GM23248 (cell line): ENCODE measurements at regions not wholly inside any gene's neighbourhood (a gene's known extent, or its start where the extent isn't known, plus 50 kb on each side); places are given as distances from the start of the nearest gene placed in this dataset.

Source experiments
- DNase-seq: peaks from one replicate; pipeline ENCODE4 v3.0.0-alpha.2; 2015
- H2AFZ ChIP-seq: fragments of 200-600 bp; sonication (generic); 2 replicates; pipeline ENCODE4 v1.6.1; 2016; ENCODE audit warnings: antibody characterized with exemption
- H3F3A ChIP-seq: fragments of 200-600 bp; sonication (generic); 2 replicates; pipeline ENCODE4 v1.6.1; 2016; ENCODE audit warnings: mild to moderate bottlenecking, antibody characterized with exemption, mixed run types; ENCODE audit not compliant: insufficient read depth
- H3K27ac ChIP-seq: fragments of 200-600 bp; sonication (generic); 2 replicates; pipeline ENCODE4 v1.5.1; 2016; ENCODE audit warnings: mild to moderate bottlenecking
- H3K27me3 ChIP-seq: fragments of 200-600 bp; sonication (generic); replicated peaks from 2 replicates; pipeline ENCODE4 v1.6.1; 2016; ENCODE audit warnings: mild to moderate bottlenecking; ENCODE audit not compliant: insufficient read depth
- H3K36me3 ChIP-seq: fragments of 200-600 bp; sonication (generic); 2 replicates; pipeline ENCODE4 v1.6.1; 2016; ENCODE audit warnings: low read depth, mild to moderate bottlenecking
- H3K4me1 ChIP-seq: fragments of 200-600 bp; sonication (generic); 2 replicates; pipeline ENCODE4 v1.6.1; 2016; ENCODE audit warnings: mild to moderate bottlenecking; ENCODE audit not compliant: insufficient read depth
- H3K4me2 ChIP-seq: fragments of 200-600 bp; sonication (generic); one replicate; pipeline ENCODE4 v1.6.1; 2016; ENCODE audit warnings: mild to moderate bottlenecking; ENCODE audit not compliant: unreplicated experiment
- H3K4me3 ChIP-seq: fragments of 200-600 bp; sonication (generic); 2 replicates; pipeline ENCODE4 v1.5.1; 2016; ENCODE audit warnings: mild to moderate bottlenecking
- H3K79me2 ChIP-seq: fragments of 200-600 bp; sonication (generic); 2 replicates; pipeline ENCODE4 v1.6.1; 2016; ENCODE audit warnings: mild to moderate bottlenecking; ENCODE audit not compliant: insufficient read depth
- H3K9ac ChIP-seq: fragments of 200-600 bp; sonication (generic); 2 replicates; pipeline ENCODE4 v1.6.1; 2016; ENCODE audit warnings: mild to moderate bottlenecking
- H3K9me2 ChIP-seq: fragments of 200-600 bp; sonication (generic); 2 replicates; pipeline ENCODE4 v1.6.1; 2016; ENCODE audit warnings: mixed run types, mild to moderate bottlenecking, moderate library complexity; ENCODE audit not compliant: insufficient read depth
- H3K9me3 ChIP-seq: fragments of 200-600 bp; sonication (generic); one replicate; pipeline ENCODE4 v1.6.1; 2017; ENCODE audit warnings: low read depth
- H4K20me1 ChIP-seq: fragments of 200-600 bp; sonication (generic); 2 replicates; pipeline ENCODE4 v1.6.0; 2016; ENCODE audit not compliant: insufficient read depth
- EZH2 ChIP-seq: fragments of 200-600 bp; sonication (generic); IDR thresholded peaks from 2 replicates; pipeline ENCODE4 v1.6.1; 2018; ENCODE audit warnings: antibody characterized with exemption, mild to moderate bottlenecking; ENCODE audit not compliant: insufficient read depth, poor library complexity, severe bottlenecking
- EZH2phosphoT487 ChIP-seq: fragments of 200-600 bp; sonication (generic); IDR thresholded peaks from 2 replicates; pipeline ENCODE4 v1.6.1; 2018; ENCODE audit warnings: antibody characterized with exemption, moderate library complexity, mild to moderate bottlenecking, low read depth; ENCODE audit not compliant: insufficient read depth
- WGBS, 2 experiments: methylation state at CpG; one replicate each; pipeline ENCODE4 v1.1.6; 2015 to 2017; ENCODE audit warnings: low lambda C conversion rate in 2 of 2, low coverage in 1 of 2; ENCODE audit errors: missing lambda C conversion rate in 2 of 2; 5-methylcytosine and 5-hydroxymethylcytosine counted together
- in situ Hi-C: fragments of 300-500 bp; cut with MboI; formaldehyde crosslinking; loops from 2 replicates; pipeline ENCODE4 v1.15.0; 2020

GRCh38 chr16:66170989-66171388 is 195.5 kb upstream of the CDH5 start:
- Histone ChIP-seq H3K9ac (no peak overlapping the region), H3K4me2 (no peak overlapping the region), H3K9me2 (no peaks in the 10 kb centered on the region), H4K20me1 (no peaks in the 10 kb centered on the region), H3K36me3 (no peaks in the 10 kb centered on the region), H3K9me3 (no peaks in the 10 kb centered on the region), H3F3A (no peaks in the 10 kb centered on the region), H2AFZ (no peak overlapping the region), H3K27me3 (no peaks in the 10 kb centered on the region), H3K4me1 (no peaks in the 10 kb centered on the region), H3K4me3 (no peak overlapping the region), H3K79me2 (no peaks in the 10 kb centered on the region), H3K27ac (no peak overlapping the region)
- TF ChIP-seq EZH2: no peak
- no peak for TF ChIP-seq EZH2phosphoT487
- in situ Hi-C loops: no loop called here
- DNase-seq: no peak
- 79 to 100% methylated on average over 3 of the region's 3 CpGs for WGBS, 2 experiments

- H3F3A ChIP-seq: no peaks in the 10 kb centered on the region
- in situ Hi-C loops: no loop called here
- no peak for DNase-seq
Observed at GRCh38 chr16:66169817-66170216, 196.7 kb upstream of the CDH5 start.

GRCh38 chr16:66168777-66169176 is 197.7 kb upstream of the CDH5 start:
- H3K27ac ChIP-seq: no peak overlapping the region

More at GRCh38 chr16:66169817-66170216, 196.7 kb upstream of the CDH5 start:
- Histone ChIP-seq H3K36me3 (no peaks in the 10 kb centered on the region), H3K4me1 (no peaks in the 10 kb centered on the region), H3K4me2 (no peak overlapping the region), H3K9ac (no peak overlapping the region), H3K9me3 (no peaks in the 10 kb centered on the region), H4K20me1 (no peaks in the 10 kb centered on the region), H3K27ac (no peak overlapping the region), H3K9me2 (no peaks in the 10 kb centered on the region), H3K27me3 (no peaks in the 10 kb centered on the region), H3K79me2 (no peaks in the 10 kb centered on the region), H3K4me3 (no peak overlapping the region), H2AFZ (no peak overlapping the region)
- no peak for TF ChIP-seq EZH2phosphoT487
- no peak for TF ChIP-seq EZH2
- WGBS, 2 experiments: 98% methylated on average over 3 of the region's 3 CpGs

GRCh38 chr16:66167564-66168291 is 198.8 kb upstream of the CDH5 start:
- in situ Hi-C loops: no loop called here
- Histone ChIP-seq H3K36me3 (no peaks in the 10 kb centered on the region), H3K9ac (no peak overlapping the region), H3K79me2 (no peaks in the 10 kb centered on the region), H3K4me3 (no peak overlapping the region), H3K9me2 (no peaks in the 10 kb centered on the region), H3F3A (no peaks in the 10 kb centered on the region), H3K9me3 (no peaks in the 10 kb centered on the region), H3K4me1 (no peaks in the 10 kb centered on the region), H3K27me3 (no peaks in the 10 kb centered on the region), H3K4me2 (no peak overlapping the region), H3K27ac (no peak overlapping the region), H2AFZ (no peak overlapping the region), H4K20me1 (no peaks in the 10 kb centered on the region)
- 92% methylated on average over 12 of the region's 12 CpGs for WGBS, 2 experiments
- no peak for DNase-seq
- TF ChIP-seq EZH2phosphoT487 (no peak), EZH2 (no peak)

More at GRCh38 chr16:66168777-66169176, 197.7 kb upstream of the CDH5 start:
- no peaks in the 10 kb centered on the region for H3K4me1 ChIP-seq
- no peaks in the 10 kb centered on the region for H3K27me3 ChIP-seq
- H3K4me2 ChIP-seq: no peak overlapping the region
- H3K79me2 ChIP-seq: no peaks in the 10 kb centered on the region
- 37 to 42% methylated on average over 5 of the region's 5 CpGs for WGBS, 2 experiments
- H3F3A ChIP-seq: no peaks in the 10 kb centered on the region
- in situ Hi-C loops: no loop called here
- H2AFZ ChIP-seq: no peak overlapping the region
- TF ChIP-seq EZH2phosphoT487 (no peak), EZH2 (no peak)
- no peaks in the 10 kb centered on the region for H3K9me3 ChIP-seq
- peak; percentile 19 for DNase-seq
- H3K36me3 ChIP-seq: no peaks in the 10 kb centered on the region
- H3K9ac ChIP-seq: no peak overlapping the region
- H4K20me1 ChIP-seq: no peaks in the 10 kb centered on the region
- no peaks in the 10 kb centered on the region for H3K9me2 ChIP-seq
- H3K4me3 ChIP-seq: no peak overlapping the region

GRCh38 chr16:66166490-66166889 is 200.0 kb upstream of the CDH5 start:
- TF ChIP-seq EZH2phosphoT487 (no peak), EZH2 (no peak)
- in situ Hi-C loops: no loop called here

More at GRCh38 chr16:66166490-66166889, 200.0 kb upstream of the CDH5 start:
- no peaks in the 10 kb centered on the region for H3K36me3 ChIP-seq
- H3K79me2 ChIP-seq: no peaks in the 10 kb centered on the region
- H3K4me1 ChIP-seq: no peaks in the 10 kb centered on the region
- WGBS, 2 experiments: 91 to 93% methylated on average over 11 of the region's 11 CpGs
- H3K9ac ChIP-seq: no peak overlapping the region
- no peaks in the 10 kb centered on the region for H3K9me3 ChIP-seq
- H3F3A ChIP-seq: no peaks in the 10 kb centered on the region
- no peak overlapping the region for H2AFZ ChIP-seq
- no peaks in the 10 kb centered on the region for H3K9me2 ChIP-seq
- no peak overlapping the region for H3K4me3 ChIP-seq
- H3K4me2 ChIP-seq: no peak overlapping the region
- no peak for DNase-seq
- no peaks in the 10 kb centered on the region for H4K20me1 ChIP-seq
- H3K27me3 ChIP-seq: no peaks in the 10 kb centered on the region
- no peak overlapping the region for H3K27ac ChIP-seq
